A549 (cell line): ENCODE measurements at regions not wholly inside any gene's neighbourhood (a gene's known extent, or its start where the extent isn't known, plus 50 kb on each side); places are given as distances from the start of the nearest gene placed in this dataset.

Experiments used
- ATAC-seq, 2 experiments: fragments of 200-7000 bp in 1 of 2; fragments of >200 bp in 1 of 2; cut with Nextera tagmentation in 1 of 2; cut with Tn5 transposase in 1 of 2; 3 replicates each; pipeline versions ENCODE4 v1.8.0 to v1.9.1; 2018 to 2020; ENCODE audit warnings: mild to moderate bottlenecking in 1 of 2, moderate library complexity in 1 of 2
- CTCF ChIA-PET: fragments of 300-600 bp; sonication (Branson Sonifier 250); formaldehyde crosslinking; extraction: SDS; loops from one replicate; lab custom pipeline; 2021; ENCODE audit warnings: antibody characterized with exemption, inconsistent platforms; lab: Yijun Ruan, JAX
- POLR2A ChIA-PET: fragments of 350-600 bp; formaldehyde crosslinking; extraction: SDS; loops from one replicate; lab custom pipeline; 2021; ENCODE audit warnings: antibody characterized with exemption, inconsistent platforms; lab: Yijun Ruan, JAX
- DNase-seq, 2 experiments: peaks; one replicate each; pipeline versions ENCODE4 v3.0.0 to v3.0.0-alpha.2; 2011 to 2016; ENCODE audit warnings: low read depth in 1 of 2, low spot score in 1 of 2
- FAIRE-seq: peaks from 2 replicates; lab custom pipeline; 2011; peaks lifted over from hg19 to GRCh38; lab: Jason Lieb, UNC
- H3K27ac ChIP-seq, 2 experiments: fragments of >200 bp; sonication (Bioruptor Twin); formaldehyde crosslinking; 3 replicates each; pipeline ENCODE4 v1.5.1; 2016 to 2017
- H3K4me1 ChIP-seq: fragments of >200 bp; sonication (Bioruptor Twin); formaldehyde crosslinking; 3 replicates; pipeline ENCODE4 v1.6.1; 2016
- H3K4me2 ChIP-seq: fragments of >200 bp; sonication (Bioruptor Twin); formaldehyde crosslinking; 3 replicates; pipeline ENCODE4 v1.6.1; 2016
- H3K4me3 ChIP-seq: fragments of >200 bp; sonication (Bioruptor Twin); formaldehyde crosslinking; 3 replicates; pipeline ENCODE4 v1.5.1; 2016
- H3K9me3 ChIP-seq: fragments of >200 bp; sonication (Bioruptor Twin); formaldehyde crosslinking; 3 replicates; pipeline ENCODE4 v1.6.1; 2016
- EHF ChIP-seq: fragments of 250-450 bp; sonication (Bioruptor Pico); IDR thresholded peaks from 2 replicates; pipeline ENCODE4 v1.5.0; 2020; ENCODE audit warnings: mild to moderate bottlenecking
- EP300 ChIP-seq, 2 experiments: fragments of >200 bp; sonication (Bioruptor Twin); formaldehyde crosslinking; IDR thresholded peaks; 2 replicates in 1 of 2; 3 replicates in 1 of 2; pipeline ENCODE4 v1.6.1; 2016 to 2017
- FOXS1 ChIP-seq: fragments of 250-450 bp; sonication (Bioruptor Pico); IDR thresholded peaks from 2 replicates; pipeline ENCODE4 v1.5.0; 2020; ENCODE audit warnings: mild to moderate bottlenecking, moderate library complexity
- HEYL ChIP-seq: fragments of 250-450 bp; sonication (Bioruptor Pico); IDR thresholded peaks from 2 replicates; pipeline ENCODE4 v1.8.0; 2021; ENCODE audit warnings: mild to moderate bottlenecking, moderate library complexity
- HOXB5 ChIP-seq: fragments of 250-450 bp; sonication (Bioruptor Pico); IDR thresholded peaks from 2 replicates; pipeline ENCODE4 v1.5.0; 2020; ENCODE audit warnings: mild to moderate bottlenecking, moderate library complexity
- KDM5A ChIP-seq: fragments of 200-600 bp; sonication (generic); IDR thresholded peaks from 2 replicates; pipeline ENCODE4 v1.6.1; 2016; ENCODE audit warnings: antibody characterized with exemption, mild to moderate bottlenecking
- MAFK ChIP-seq: fragments of 450-650 bp; IDR thresholded peaks from 2 replicates; pipeline ENCODE4 v1.6.1; 2014; ENCODE audit not compliant: partially characterized antibody
- MYC ChIP-seq: IDR thresholded peaks from 2 replicates; pipeline ENCODE4 v1.6.1; 2012; ENCODE audit warnings: mild to moderate bottlenecking, inconsistent platforms, low read length, improper control_type of control experiment, borderline replicate concordance
- NFE2L2 ChIP-seq: fragments of 150-350 bp; conservative IDR thresholded peaks from 2 replicates; pipeline ENCODE4 v1.6.1; 2014; ENCODE audit warnings: low read length
- PHF8 ChIP-seq: fragments of 200-600 bp; sonication (generic); IDR thresholded peaks from 2 replicates; pipeline ENCODE4 v1.6.1; 2016; ENCODE audit warnings: low read depth, mild to moderate bottlenecking, antibody characterized with exemption, moderate library complexity, borderline replicate concordance
- POLR2A ChIP-seq: IDR thresholded peaks from 2 replicates; pipeline ENCODE4 v1.6.1; 2012; ENCODE audit warnings: mild to moderate bottlenecking, low read length
- RAD21 ChIP-seq, 2 experiments: fragments of >200 bp in 1 of 2; sonication (Bioruptor Twin) in 1 of 2; formaldehyde crosslinking in 1 of 2; IDR thresholded peaks in 1 of 2; conservative IDR thresholded peaks in 1 of 2; 2 replicates in 1 of 2; 3 replicates in 1 of 2; pipeline ENCODE4 v1.6.1; 2012 to 2018; ENCODE audit warnings: inconsistent platforms in 1 of 2
- RARB ChIP-seq: fragments of 250-450 bp; sonication (Bioruptor Pico); IDR thresholded peaks from 2 replicates; pipeline ENCODE4 v1.8.0; 2021; ENCODE audit warnings: mild to moderate bottlenecking, moderate library complexity
- RFX5 ChIP-seq: fragments of 450-650 bp; IDR thresholded peaks from 2 replicates; pipeline ENCODE4 v1.7.1; 2014; ENCODE audit warnings: antibody characterized with exemption, mild to moderate bottlenecking, moderate library complexity
- TFCP2L1 ChIP-seq: fragments of 250-450 bp; sonication (Bioruptor Pico); IDR thresholded peaks from 2 replicates; pipeline ENCODE4 v1.5.0; 2021; ENCODE audit warnings: mild to moderate bottlenecking
- ZNF302 ChIP-seq: fragments of 250-450 bp; sonication (Bioruptor Pico); IDR thresholded peaks from 2 replicates; pipeline ENCODE4 v1.9.0; 2021; ENCODE audit warnings: inconsistent platforms, mild to moderate bottlenecking, moderate library complexity
- WGBS: methylation state at CpG from one replicate; pipeline ENCODE4 v1.1.6; 2017; ENCODE audit errors: missing lambda C conversion rate; 5-methylcytosine and 5-hydroxymethylcytosine counted together
- TF ChIP-seq, protein P1 (sequence below): fragments of 150-350 bp; IDR thresholded peaks from 2 replicates; pipeline ENCODE4 v1.6.1; 2014; ENCODE audit warnings: low read depth, mild to moderate bottlenecking, low read length
- TF ChIP-seq, protein P2 (sequence below): fragments of >200 bp; sonication (Bioruptor Twin); formaldehyde crosslinking; IDR thresholded peaks from 3 replicates; pipeline ENCODE4 v1.6.1; 2016
- TF ChIP-seq, protein P3 (sequence below): fragments of 450-650 bp; IDR thresholded peaks from 2 replicates; pipeline ENCODE4 v1.6.1; 2014; ENCODE audit warnings: antibody characterized with exemption
- TF ChIP-seq, protein P4 (sequence below): IDR thresholded peaks from 2 replicates; pipeline ENCODE4 v1.6.1; 2012
- TF ChIP-seq, protein P5 (sequence below): IDR thresholded peaks from 2 replicates; pipeline ENCODE4 v1.6.1; 2012
- TF ChIP-seq, protein P6 (sequence below): fragments of 200-600 bp; sonication (generic); IDR thresholded peaks from 2 replicates; pipeline ENCODE4 v1.6.1; 2016; ENCODE audit warnings: antibody characterized with exemption, mild to moderate bottlenecking, moderate library complexity

DNA sequence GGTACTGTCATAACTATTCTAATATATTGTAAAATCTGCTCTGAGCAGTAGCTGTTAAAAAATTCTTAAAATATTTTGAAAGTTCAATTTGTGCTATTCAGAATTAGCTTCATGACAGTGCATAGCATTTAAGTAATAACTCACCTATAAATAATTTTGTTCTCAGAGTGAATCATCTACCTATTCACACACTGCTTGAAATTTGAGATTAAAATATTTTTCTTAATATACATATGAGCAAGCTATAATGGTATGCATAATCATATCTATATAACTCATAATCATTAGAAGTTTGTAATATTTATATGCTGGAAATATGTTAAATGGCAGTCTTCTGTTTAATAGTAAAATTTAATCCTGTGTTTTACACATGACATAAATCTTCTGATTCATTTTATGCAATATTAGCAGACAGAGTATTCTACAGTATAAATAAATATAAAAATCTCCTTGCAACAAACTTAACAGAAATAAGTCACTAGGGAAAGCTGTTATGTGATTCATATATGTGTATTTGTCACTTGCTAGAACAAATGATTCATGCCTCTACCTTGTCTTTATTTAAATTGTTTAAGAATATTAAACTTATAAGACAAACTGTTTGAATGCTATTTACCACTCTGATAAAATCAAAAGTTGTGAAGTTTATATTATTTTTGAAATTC lies 710.8 kb downstream of the PLOD2 start:
- FAIRE-seq: no peak

DNA sequence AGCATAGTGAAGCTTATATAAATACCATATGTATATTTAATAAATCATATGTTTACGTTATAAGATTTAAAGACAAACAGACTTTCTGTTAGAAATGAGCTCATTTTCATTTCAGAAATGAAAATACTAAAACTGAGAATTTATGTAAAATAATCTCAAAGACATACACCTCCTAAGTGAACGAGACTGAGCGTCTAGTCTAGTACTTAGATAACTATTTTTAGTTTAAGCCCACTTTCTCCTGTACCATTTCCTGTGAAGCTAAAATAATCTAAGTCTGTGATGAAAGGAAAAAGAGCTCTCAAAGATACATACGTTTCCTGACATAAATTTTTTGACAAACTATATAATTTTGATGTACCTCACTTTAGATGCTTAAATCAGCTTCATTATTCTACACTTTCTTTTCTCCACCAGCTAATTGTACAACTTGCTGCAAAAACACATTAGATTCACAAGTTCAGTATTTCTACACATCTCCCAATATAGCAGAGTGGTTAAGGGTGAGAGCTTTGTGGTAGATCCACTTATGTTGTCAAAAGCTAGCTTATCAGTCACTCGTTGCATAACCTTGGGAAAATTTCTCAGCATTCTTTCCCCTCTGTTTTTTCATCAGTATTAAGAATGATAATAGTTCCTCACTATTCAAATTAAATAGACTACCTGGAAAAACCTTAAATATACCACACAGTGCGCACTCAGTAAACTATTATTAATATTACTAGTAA lies 703.0 kb downstream of the PLOD2 start:
- DNase-seq (no peak), ATAC-seq (no peak), FAIRE-seq (no peak)
- ChIA-PET POLR2A (no interaction called here), CTCF (no interaction called here)
- no peaks in the 10 kb centered on the region for H3K4me1 ChIP-seq
- H3K4me3 ChIP-seq: no peak overlapping the region
- WGBS: 32% methylated on average over 6 of the region's 6 CpGs
- H3K27ac ChIP-seq: no peak overlapping the region
- no peak overlapping the region for H3K4me2 ChIP-seq
- TF ChIP-seq, protein P1, sequence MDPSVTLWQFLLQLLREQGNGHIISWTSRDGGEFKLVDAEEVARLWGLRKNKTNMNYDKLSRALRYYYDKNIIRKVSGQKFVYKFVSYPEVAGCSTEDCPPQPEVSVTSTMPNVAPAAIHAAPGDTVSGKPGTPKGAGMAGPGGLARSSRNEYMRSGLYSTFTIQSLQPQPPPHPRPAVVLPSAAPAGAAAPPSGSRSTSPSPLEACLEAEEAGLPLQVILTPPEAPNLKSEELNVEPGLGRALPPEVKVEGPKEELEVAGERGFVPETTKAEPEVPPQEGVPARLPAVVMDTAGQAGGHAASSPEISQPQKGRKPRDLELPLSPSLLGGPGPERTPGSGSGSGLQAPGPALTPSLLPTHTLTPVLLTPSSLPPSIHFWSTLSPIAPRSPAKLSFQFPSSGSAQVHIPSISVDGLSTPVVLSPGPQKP: no peak
- TF ChIP-seq HOXB5: no peak
- no peak for TF ChIP-seq PHF8
- no peak for TF ChIP-seq EHF (CRISPR knock-in tag)
- TF ChIP-seq, protein P2, sequence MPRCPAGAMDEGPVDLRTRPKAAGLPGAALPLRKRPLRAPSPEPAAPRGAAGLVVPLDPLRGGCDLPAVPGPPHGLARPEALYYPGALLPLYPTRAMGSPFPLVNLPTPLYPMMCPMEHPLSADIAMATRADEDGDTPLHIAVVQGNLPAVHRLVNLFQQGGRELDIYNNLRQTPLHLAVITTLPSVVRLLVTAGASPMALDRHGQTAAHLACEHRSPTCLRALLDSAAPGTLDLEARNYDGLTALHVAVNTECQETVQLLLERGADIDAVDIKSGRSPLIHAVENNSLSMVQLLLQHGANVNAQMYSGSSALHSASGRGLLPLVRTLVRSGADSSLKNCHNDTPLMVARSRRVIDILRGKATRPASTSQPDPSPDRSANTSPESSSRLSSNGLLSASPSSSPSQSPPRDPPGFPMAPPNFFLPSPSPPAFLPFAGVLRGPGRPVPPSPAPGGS: no peak
- no peak for TF ChIP-seq FOXS1 (CRISPR knock-in tag)
- TF ChIP-seq RFX5: no peak
- no peak for TF ChIP-seq NFE2L2
- TF ChIP-seq EP300 (IDR thresholded peaks at IDR 0.05): no peak
- TF ChIP-seq, protein P3, sequence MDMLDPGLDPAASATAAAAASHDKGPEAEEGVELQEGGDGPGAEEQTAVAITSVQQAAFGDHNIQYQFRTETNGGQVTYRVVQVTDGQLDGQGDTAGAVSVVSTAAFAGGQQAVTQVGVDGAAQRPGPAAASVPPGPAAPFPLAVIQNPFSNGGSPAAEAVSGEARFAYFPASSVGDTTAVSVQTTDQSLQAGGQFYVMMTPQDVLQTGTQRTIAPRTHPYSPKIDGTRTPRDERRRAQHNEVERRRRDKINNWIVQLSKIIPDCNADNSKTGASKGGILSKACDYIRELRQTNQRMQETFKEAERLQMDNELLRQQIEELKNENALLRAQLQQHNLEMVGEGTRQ: no peak
- TF ChIP-seq MYC: no peak
- TF ChIP-seq, protein P4, sequence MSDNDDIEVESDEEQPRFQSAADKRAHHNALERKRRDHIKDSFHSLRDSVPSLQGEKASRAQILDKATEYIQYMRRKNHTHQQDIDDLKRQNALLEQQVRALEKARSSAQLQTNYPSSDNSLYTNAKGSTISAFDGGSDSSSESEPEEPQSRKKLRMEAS: no peak
- no peak for TF ChIP-seq HEYL
- H3K9me3 ChIP-seq: no peaks in the 10 kb centered on the region

More for the DNA sequence above, 710.8 kb downstream of the PLOD2 start:
- POLR2A ChIA-PET: no interaction called here
- CTCF ChIA-PET: interaction anchor here (0.7 kb wide), 1 partner anchor 35 kb away, joined by 3 read pairs; no protein-coding TSS in a partner anchor
- Histone ChIP-seq H3K4me1 (no peaks in the 10 kb centered on the region), H3K4me2 (no peak overlapping the region), H3K27ac (no peak overlapping the region), H3K9me3 (no peaks in the 10 kb centered on the region), H3K4me3 (no peak overlapping the region)
- TF ChIP-seq KDM5A: no peak
- TF ChIP-seq, protein P2: no peak
- no peak for TF ChIP-seq RARB (CRISPR knock-in tag)
- no peak for TF ChIP-seq FOXS1 (CRISPR knock-in tag)
- TF ChIP-seq PHF8: no peak
- TF ChIP-seq TFCP2L1: no peak
- TF ChIP-seq ZNF302 (CRISPR knock-in tag): no peak
- TF ChIP-seq, protein P5, sequence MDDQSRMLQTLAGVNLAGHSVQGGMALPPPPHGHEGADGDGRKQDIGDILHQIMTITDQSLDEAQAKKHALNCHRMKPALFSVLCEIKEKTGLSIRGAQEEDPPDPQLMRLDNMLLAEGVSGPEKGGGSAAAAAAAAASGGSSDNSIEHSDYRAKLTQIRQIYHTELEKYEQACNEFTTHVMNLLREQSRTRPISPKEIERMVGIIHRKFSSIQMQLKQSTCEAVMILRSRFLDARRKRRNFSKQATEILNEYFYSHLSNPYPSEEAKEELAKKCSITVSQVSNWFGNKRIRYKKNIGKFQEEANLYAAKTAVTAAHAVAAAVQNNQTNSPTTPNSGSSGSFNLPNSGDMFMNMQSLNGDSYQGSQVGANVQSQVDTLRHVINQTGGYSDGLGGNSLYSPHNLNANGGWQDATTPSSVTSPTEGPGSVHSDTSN: no peak
- TF ChIP-seq, protein P1: no peak
- no peak for TF ChIP-seq MAFK
- TF ChIP-seq, protein P6, sequence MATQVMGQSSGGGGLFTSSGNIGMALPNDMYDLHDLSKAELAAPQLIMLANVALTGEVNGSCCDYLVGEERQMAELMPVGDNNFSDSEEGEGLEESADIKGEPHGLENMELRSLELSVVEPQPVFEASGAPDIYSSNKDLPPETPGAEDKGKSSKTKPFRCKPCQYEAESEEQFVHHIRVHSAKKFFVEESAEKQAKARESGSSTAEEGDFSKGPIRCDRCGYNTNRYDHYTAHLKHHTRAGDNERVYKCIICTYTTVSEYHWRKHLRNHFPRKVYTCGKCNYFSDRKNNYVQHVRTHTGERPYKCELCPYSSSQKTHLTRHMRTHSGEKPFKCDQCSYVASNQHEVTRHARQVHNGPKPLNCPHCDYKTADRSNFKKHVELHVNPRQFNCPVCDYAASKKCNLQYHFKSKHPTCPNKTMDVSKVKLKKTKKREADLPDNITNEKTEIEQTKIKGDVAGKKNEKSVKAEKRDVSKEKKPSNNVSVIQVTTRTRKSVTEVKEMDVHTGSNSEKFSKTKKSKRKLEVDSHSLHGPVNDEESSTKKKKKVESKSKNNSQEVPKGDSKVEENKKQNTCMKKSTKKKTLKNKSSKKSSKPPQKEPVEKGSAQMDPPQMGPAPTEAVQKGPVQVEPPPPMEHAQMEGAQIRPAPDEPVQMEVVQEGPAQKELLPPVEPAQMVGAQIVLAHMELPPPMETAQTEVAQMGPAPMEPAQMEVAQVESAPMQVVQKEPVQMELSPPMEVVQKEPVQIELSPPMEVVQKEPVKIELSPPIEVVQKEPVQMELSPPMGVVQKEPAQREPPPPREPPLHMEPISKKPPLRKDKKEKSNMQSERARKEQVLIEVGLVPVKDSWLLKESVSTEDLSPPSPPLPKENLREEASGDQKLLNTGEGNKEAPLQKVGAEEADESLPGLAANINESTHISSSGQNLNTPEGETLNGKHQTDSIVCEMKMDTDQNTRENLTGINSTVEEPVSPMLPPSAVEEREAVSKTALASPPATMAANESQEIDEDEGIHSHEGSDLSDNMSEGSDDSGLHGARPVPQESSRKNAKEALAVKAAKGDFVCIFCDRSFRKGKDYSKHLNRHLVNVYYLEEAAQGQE: no peak
- TF ChIP-seq RAD21 (conservative IDR thresholded peaks at IDR 0.05 in 1 of 2, IDR thresholded peaks at IDR 0.05 in 1 of 2): no peak
- no peak for TF ChIP-seq POLR2A
- DNase-seq (no peak), ATAC-seq (no peak)
